B cell (primary cell): ENCODE measurements at regions not wholly inside any gene's neighbourhood (a gene's known extent, or its start where the extent isn't known, plus 50 kb on each side); places are given as distances from the start of the nearest gene placed in this dataset.

Experiments
- ATAC-seq: fragments of 200-7000 bp; cut with Tn5 transposase; one replicate; pipeline ENCODE4 v1.10.0; 2021; ENCODE audit warnings: low read depth, mild to moderate bottlenecking, moderate number of reproducible peaks, moderate library complexity
- CTCF ChIA-PET: fragments of 350-600 bp; sonication (Branson Sonifier 250); formaldehyde crosslinking; loops from one replicate; lab custom pipeline; 2021; ENCODE audit warnings: antibody characterized with exemption, inconsistent platforms; lab: Charles Lee
- POLR2A ChIA-PET: fragments of 350-600 bp; sonication (Branson Sonifier 250); formaldehyde crosslinking; loops from one replicate; lab custom pipeline; 2021; ENCODE audit warnings: antibody characterized with exemption; lab: Charles Lee
- DNase-seq: peaks from one replicate; pipeline ENCODE4 v3.0.0; 2013
- H2AFZ ChIP-seq: 2 replicates; pipeline ENCODE4 v1.6.1; 2012; ENCODE audit warnings: mild to moderate bottlenecking, low read depth, low read length; ENCODE audit not compliant: insufficient read depth, poor library complexity, severe bottlenecking
- H3K27ac ChIP-seq, 2 donors: 1 replicate in 1 of 2; 2 replicates in 1 of 2; pipeline ENCODE4 v1.5.1; 2012 to 2013; ENCODE audit warnings: low read length in 2 of 2, mild to moderate bottlenecking in 2 of 2, moderate library complexity in 1 of 2
- H3K27me3 ChIP-seq, 4 experiments: fragments of 200-600 bp in 1 of 4; sonication (generic) in 1 of 4; replicated peaks in 1 of 4; 1 replicate in 2 of 4; 2 replicates in 2 of 4; pipeline versions ENCODE4 v1.6.1 to v1.7.0; 2013 to 2016; ENCODE audit warnings: low read length in 3 of 4, mild to moderate bottlenecking in 2 of 4, mixed read lengths in 1 of 4, moderate library complexity in 1 of 4; ENCODE audit not compliant: insufficient read depth in 4 of 4, control insufficient read depth in 3 of 4; ENCODE audit errors: control extremely low read depth in 1 of 4
- H3K36me3 ChIP-seq, 2 experiments: replicated peaks in 1 of 2; 1 replicate in 1 of 2; 2 replicates in 1 of 2; pipeline versions ENCODE4 v1.6.1 to v1.7.1; 2013; ENCODE audit warnings: low read length in 1 of 2; ENCODE audit not compliant: insufficient read depth in 2 of 2, control insufficient read depth in 1 of 2; ENCODE audit errors: control extremely low read depth in 1 of 2, extremely low read depth in 1 of 2
- H3K4me1 ChIP-seq, 2 donors: fragments of 200-600 bp in 1 of 2; sonication (generic) in 1 of 2; 1 replicate in 1 of 2; 2 replicates in 1 of 2; pipeline versions ENCODE4 v1.5.1 to v1.6.1; 2013 to 2017; ENCODE audit warnings: low read length in 2 of 2; ENCODE audit not compliant: control insufficient read depth in 2 of 2, insufficient read depth in 2 of 2
- H3K4me2 ChIP-seq: replicated peaks from 2 replicates; pipeline ENCODE3; 2012; ENCODE audit warnings: mild to moderate bottlenecking, low read depth, low read length; ENCODE audit not compliant: poor library complexity, severe bottlenecking
- H3K4me3 ChIP-seq, 5 experiments: fragments of 200-600 bp in 1 of 5; sonication (generic) in 1 of 5; 1 replicate in 3 of 5; 2 replicates in 2 of 5; pipeline versions ENCODE4 v1.5.1 to v1.7.0; 2011 to 2016; ENCODE audit warnings: low read length in 4 of 5, mild to moderate bottlenecking in 4 of 5, low read depth in 2 of 5, control low read depth in 1 of 5, moderate library complexity in 1 of 5; ENCODE audit not compliant: insufficient read depth in 1 of 5; ENCODE audit errors: control extremely low read depth in 1 of 5, extremely low read depth in 1 of 5
- H3K79me2 ChIP-seq: fragments of 200-600 bp; sonication (generic); one replicate; pipeline ENCODE4 v1.6.0; 2016; ENCODE audit warnings: low read length; ENCODE audit not compliant: control insufficient read depth, insufficient read depth
- H3K9ac ChIP-seq: fragments of 200-600 bp; sonication (generic); 2 replicates; pipeline ENCODE4 v1.6.1; 2017; ENCODE audit warnings: mild to moderate bottlenecking, low read length, moderate library complexity
- H3K9me3 ChIP-seq, 3 donors: one replicate each; pipeline versions ENCODE4 v1.6.1 to v1.7.1; 2013; ENCODE audit warnings: low read length in 2 of 3; ENCODE audit not compliant: control insufficient read depth in 2 of 3, insufficient read depth in 1 of 3; ENCODE audit errors: control extremely low read depth in 1 of 3
- H4K20me1 ChIP-seq: 2 replicates; pipeline ENCODE4 v1.6.0; 2012; ENCODE audit warnings: mild to moderate bottlenecking, low read length; ENCODE audit not compliant: insufficient read depth, control insufficient read depth, poor library complexity, severe bottlenecking
- H3K27ac Mint-ChIP-seq: one replicate; pipeline ENCODE4 v1.8.0; 2021; ENCODE audit warnings: mixed read lengths
- H3K27me3 Mint-ChIP-seq: one replicate; pipeline ENCODE4 v1.8.0; 2021; ENCODE audit warnings: mixed read lengths
- H3K4me1 Mint-ChIP-seq: one replicate; pipeline ENCODE4 v1.8.0; 2021; ENCODE audit warnings: mixed read lengths
- H3K4me3 Mint-ChIP-seq: one replicate; pipeline ENCODE4 v1.8.0; 2021; ENCODE audit warnings: mixed read lengths
- H3K9me3 Mint-ChIP-seq: one replicate; pipeline ENCODE4 v1.8.0; 2022; ENCODE audit warnings: mixed read lengths; ENCODE audit not compliant: insufficient read depth
- EZH2 ChIP-seq: IDR thresholded peaks from 2 replicates; pipeline ENCODE4 v1.6.1; 2012; ENCODE audit warnings: borderline replicate concordance, low read depth, mild to moderate bottlenecking, moderate library complexity, low read length; ENCODE audit not compliant: insufficient read depth, poor library complexity, severe bottlenecking
- WGBS: methylation state at CpG from one replicate; pipeline ENCODE4 v1.1.5; 2013; ENCODE audit warnings: missing lambda C conversion rate; ENCODE audit not compliant: insufficient coverage; 5-methylcytosine and 5-hydroxymethylcytosine counted together
- intact Hi-C: fragments of 100-400 bp; cut with micrococcal nuclease; formaldehyde crosslinking; loops from one replicate; pipeline ENCODE4 v1.10.0; 2022
- TF ChIP-seq, protein P1 (sequence below): fragments of 200-600 bp; IDR thresholded peaks from one replicate; pipeline ENCODE4 v1.8.0; 2022; ENCODE audit warnings: antibody characterized with exemption, mild to moderate bottlenecking

DNA sequence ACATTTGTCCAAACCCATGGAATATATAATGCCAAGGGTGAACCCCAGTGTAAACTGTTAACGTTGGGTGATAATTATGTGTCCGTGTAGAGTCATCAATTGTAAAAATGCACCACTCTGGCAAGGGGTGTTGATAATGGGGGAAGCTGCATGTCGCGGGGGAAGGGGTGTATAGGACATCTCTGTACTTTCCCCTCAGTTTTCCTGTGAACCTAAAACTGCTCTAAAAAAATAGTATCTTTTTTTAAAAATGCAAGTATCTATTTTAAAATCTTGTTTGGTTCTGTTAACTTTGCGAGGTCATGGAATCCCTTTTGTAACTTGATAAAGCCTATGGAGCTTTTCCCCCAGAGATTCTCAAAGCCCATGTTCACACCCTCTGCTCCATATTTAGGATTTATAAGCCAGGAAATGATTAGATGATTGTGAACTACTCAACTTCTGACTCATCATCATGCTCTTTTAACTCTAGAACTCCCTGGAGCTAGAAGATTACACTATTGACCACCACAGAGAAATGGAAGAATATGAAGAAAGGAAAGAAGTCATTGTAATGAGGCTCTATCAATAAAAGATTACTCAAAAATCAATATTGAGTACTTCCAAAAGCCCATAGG is 56.1 kb upstream of the C3orf49 start:
- H3K9me3 ChIP-seq = no peaks in the 10 kb centered on the region
- H3K9me3 Mint-ChIP-seq = no peaks in the 10 kb centered on the region
- no peak overlapping the region for H3K4me3 ChIP-seq
- H2AFZ ChIP-seq = no peak overlapping the region
- ChIA-PET POLR2A (no interaction called here), CTCF (no interaction called here)
- no peak overlapping the region for H3K4me3 Mint-ChIP-seq
- no peak overlapping the region for H3K27ac ChIP-seq
- H3K27me3 Mint-ChIP-seq = no peaks in the 10 kb centered on the region
- no peaks in the 10 kb centered on the region for H4K20me1 ChIP-seq
- no peaks in the 10 kb centered on the region for H3K4me1 Mint-ChIP-seq
- no peak overlapping the region for H3K9ac ChIP-seq
- no peaks in the 10 kb centered on the region for H3K4me1 ChIP-seq
- 80% methylated on average over 2 of the region's 5 CpGs for WGBS
- TF ChIP-seq EZH2 = no peak
- TF ChIP-seq, protein P1, sequence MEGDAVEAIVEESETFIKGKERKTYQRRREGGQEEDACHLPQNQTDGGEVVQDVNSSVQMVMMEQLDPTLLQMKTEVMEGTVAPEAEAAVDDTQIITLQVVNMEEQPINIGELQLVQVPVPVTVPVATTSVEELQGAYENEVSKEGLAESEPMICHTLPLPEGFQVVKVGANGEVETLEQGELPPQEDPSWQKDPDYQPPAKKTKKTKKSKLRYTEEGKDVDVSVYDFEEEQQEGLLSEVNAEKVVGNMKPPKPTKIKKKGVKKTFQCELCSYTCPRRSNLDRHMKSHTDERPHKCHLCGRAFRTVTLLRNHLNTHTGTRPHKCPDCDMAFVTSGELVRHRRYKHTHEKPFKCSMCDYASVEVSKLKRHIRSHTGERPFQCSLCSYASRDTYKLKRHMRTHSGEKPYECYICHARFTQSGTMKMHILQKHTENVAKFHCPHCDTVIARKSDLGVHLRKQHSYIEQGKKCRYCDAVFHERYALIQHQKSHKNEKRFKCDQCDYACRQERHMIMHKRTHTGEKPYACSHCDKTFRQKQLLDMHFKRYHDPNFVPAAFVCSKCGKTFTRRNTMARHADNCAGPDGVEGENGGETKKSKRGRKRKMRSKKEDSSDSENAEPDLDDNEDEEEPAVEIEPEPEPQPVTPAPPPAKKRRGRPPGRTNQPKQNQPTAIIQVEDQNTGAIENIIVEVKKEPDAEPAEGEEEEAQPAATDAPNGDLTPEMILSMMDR = no peak
- no peak overlapping the region for H3K27ac Mint-ChIP-seq
- no peaks in the 10 kb centered on the region for H3K79me2 ChIP-seq
- ATAC-seq (no peak), DNase-seq (no peak)
- H3K36me3 ChIP-seq = no peaks in the 10 kb centered on the region
- H3K4me2 ChIP-seq = no peak overlapping the region
- H3K27me3 ChIP-seq = no peaks in the 10 kb centered on the region
- intact Hi-C loops = no loop called here

DNA sequence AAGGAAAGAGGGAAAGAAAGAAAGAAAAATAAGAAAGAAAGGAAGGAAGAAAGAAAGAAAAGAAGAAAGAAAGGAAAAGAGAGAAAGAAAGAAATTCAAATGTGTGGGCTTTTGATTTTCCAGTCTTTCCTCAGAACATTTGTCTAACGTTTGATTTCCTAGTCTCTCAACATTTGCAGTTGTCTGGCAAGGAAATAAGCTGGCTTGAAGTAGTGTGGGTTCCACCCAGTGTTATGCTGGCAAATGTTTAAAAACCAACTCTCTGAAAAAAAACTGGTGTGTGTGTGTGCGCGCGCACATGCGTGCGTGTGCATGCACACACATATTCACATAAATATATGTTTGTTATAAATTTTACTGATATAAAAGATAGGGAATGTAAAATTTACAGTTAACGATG is 54.6 kb upstream of the C3orf49 start:
- ATAC-seq = no peak
- no peaks in the 10 kb centered on the region for H3K27me3 Mint-ChIP-seq
- intact Hi-C loops = no loop called here
- no peak overlapping the region for H3K4me3 ChIP-seq
- no peaks in the 10 kb centered on the region for H3K27me3 ChIP-seq
- H3K27ac ChIP-seq = no peak overlapping the region
- H3K9ac ChIP-seq = no peak overlapping the region
- H3K79me2 ChIP-seq = no peaks in the 10 kb centered on the region
- H3K4me2 ChIP-seq = no peak overlapping the region
- no peak overlapping the region for H3K4me3 Mint-ChIP-seq
- DNase-seq = no peak
- no peaks in the 10 kb centered on the region for H4K20me1 ChIP-seq
- no CpG with 5 or more reads among the region's 7 CpGs for WGBS
- H3K36me3 ChIP-seq = no peaks in the 10 kb centered on the region
- no peaks in the 10 kb centered on the region for H3K9me3 ChIP-seq
- no peak overlapping the region for H3K27ac Mint-ChIP-seq
- ChIA-PET CTCF (interaction anchor here (0.7 kb wide), 1 partner anchor 55 kb away, joined by 3 read pairs; the partner anchor contains the start of gene C3orf49), POLR2A (no interaction called here)
- peaks cover 1% of the 10 kb centered on the region for H3K9me3 Mint-ChIP-seq
- TF ChIP-seq EZH2 = no peak
- TF ChIP-seq, protein P1 = no peak
- H3K4me1 Mint-ChIP-seq = no peaks in the 10 kb centered on the region
- H2AFZ ChIP-seq = no peak overlapping the region
- H3K4me1 ChIP-seq = no peaks in the 10 kb centered on the region
